ENCODE measurements at regions not wholly inside any gene's neighbourhood (a gene's known extent, or its start where the extent isn't known, plus 50 kb on each side); places are given as distances from the start of the nearest gene placed in this dataset.
"Not testable (repeated sequence)": the region's sequence is repeated elsewhere in the genome, so short reads cannot be mapped to it uniquely, and the experiment has no call there.

GRCh38 chr17:77834170-77835115 is 124.1 kb upstream of the TNRC6C start:
- DNase-seq (ENCODE audit: low read depth): peak; percentile 90
- H3K4me1 ChIP-seq (ENCODE audit: control insufficient read depth, insufficient read depth, low read length): peaks cover 35% of the 10 kb centered on the region

DNA sequence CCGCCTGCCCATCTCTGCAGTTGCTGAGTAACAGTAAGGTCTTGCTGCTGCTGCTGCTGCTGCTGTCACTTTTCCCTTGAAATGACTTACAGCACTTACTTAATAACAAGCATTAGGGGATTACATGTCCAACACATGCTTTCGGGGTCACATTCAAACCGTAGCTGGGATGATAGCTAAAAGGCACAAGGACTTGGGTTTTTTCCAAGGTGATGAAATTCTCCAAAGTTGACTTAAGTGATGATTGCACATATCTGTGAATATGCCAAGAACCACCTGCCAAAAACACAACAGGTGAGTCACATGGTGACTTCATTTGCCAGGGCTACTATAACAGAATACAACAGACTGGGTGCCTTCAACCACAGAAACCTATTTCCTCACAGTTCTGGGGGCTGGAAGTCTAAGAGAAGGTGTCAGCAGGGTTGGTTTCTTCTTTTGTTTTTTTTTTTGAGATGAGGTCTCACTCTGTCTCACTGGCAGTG is 121.9 kb upstream of the TNRC6C start:
- no peak for DNase-seq (ENCODE audit: low read depth)
- H3K4me1 ChIP-seq (ENCODE audit: control insufficient read depth, insufficient read depth, low read length): peaks cover 14% of the 10 kb centered on the region
- no peak overlapping the region for H3K9ac ChIP-seq (ENCODE audit: low read length)
- H3K36me3 ChIP-seq (ENCODE audit: control insufficient read depth, insufficient read depth, low read length, severe bottlenecking): no peaks in the 10 kb centered on the region
- H3K4me3 ChIP-seq (ENCODE audit: low read length): no peak overlapping the region
- no peaks in the 10 kb centered on the region for H3K27me3 ChIP-seq (replicated peaks; ENCODE audit: control insufficient read depth, insufficient read depth, low read length)
- no peaks in the 10 kb centered on the region for H3K9me3 ChIP-seq (ENCODE audit: control insufficient read depth, low read length)

More at GRCh38 chr17:77834170-77835115, 124.1 kb upstream of the TNRC6C start:
- no peaks in the 10 kb centered on the region for H3K9me3 ChIP-seq (ENCODE audit: control insufficient read depth, low read length)
- H3K4me3 ChIP-seq (ENCODE audit: low read length): no peak overlapping the region
- H3K9ac ChIP-seq (ENCODE audit: low read length): peak overlapping the region; percentile 72
- H3K27me3 ChIP-seq (replicated peaks; ENCODE audit: control insufficient read depth, insufficient read depth, low read length): no peaks in the 10 kb centered on the region
- H3K36me3 ChIP-seq (ENCODE audit: control insufficient read depth, insufficient read depth, low read length, severe bottlenecking): no peaks in the 10 kb centered on the region

DNA sequence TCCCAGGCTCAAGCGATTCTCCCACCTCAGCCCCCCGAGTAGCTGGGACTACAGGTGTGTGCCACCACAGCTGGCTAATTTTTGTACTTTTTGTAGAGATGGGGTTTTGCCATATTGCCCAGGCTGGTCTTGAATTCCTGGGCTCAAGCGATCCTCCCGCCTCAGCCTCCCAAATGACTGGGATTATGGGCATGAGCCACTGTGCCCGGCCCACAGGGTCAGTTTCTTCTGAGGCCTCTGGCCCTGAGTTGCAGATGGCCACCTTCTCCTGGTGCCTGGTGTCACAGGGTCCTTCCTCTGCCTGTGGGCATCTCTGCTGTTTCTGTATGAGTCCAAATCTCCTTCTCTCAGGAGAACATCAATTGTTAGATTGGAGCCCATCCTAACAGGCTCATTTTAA is 121.4 kb upstream of the TNRC6C start:
- not testable (repeated sequence) for H3K27me3 ChIP-seq (replicated peaks; ENCODE audit: control insufficient read depth, insufficient read depth, low read length); DNase-seq (ENCODE audit: low read depth); H3K9me3 ChIP-seq (ENCODE audit: control insufficient read depth, low read length); H3K36me3 ChIP-seq (ENCODE audit: control insufficient read depth, insufficient read depth, low read length, severe bottlenecking); H3K4me3 ChIP-seq (ENCODE audit: low read length); H3K9ac ChIP-seq (ENCODE audit: low read length)
- peaks cover 13% of the 10 kb centered on the region for H3K4me1 ChIP-seq (ENCODE audit: control insufficient read depth, insufficient read depth, low read length)

- Histone ChIP-seq H3K4me1 (ENCODE audit: control insufficient read depth, insufficient read depth, low read length) (peaks cover 21% of the 10 kb centered on the region), H3K4me3 (ENCODE audit: low read length) (no peak overlapping the region), H3K9me3 (ENCODE audit: control insufficient read depth, low read length) (no peaks in the 10 kb centered on the region), H3K36me3 (ENCODE audit: control insufficient read depth, insufficient read depth, low read length, severe bottlenecking) (no peaks in the 10 kb centered on the region), H3K9ac (ENCODE audit: low read length) (no peak overlapping the region), H3K27me3 (replicated peaks; ENCODE audit: control insufficient read depth, insufficient read depth, low read length) (no peaks in the 10 kb centered on the region)
- no peak for DNase-seq (ENCODE audit: low read depth)
These were observed 120.6 kb upstream of the TNRC6C start for GRCh38 chr17:77837917-77838316.

DNA sequence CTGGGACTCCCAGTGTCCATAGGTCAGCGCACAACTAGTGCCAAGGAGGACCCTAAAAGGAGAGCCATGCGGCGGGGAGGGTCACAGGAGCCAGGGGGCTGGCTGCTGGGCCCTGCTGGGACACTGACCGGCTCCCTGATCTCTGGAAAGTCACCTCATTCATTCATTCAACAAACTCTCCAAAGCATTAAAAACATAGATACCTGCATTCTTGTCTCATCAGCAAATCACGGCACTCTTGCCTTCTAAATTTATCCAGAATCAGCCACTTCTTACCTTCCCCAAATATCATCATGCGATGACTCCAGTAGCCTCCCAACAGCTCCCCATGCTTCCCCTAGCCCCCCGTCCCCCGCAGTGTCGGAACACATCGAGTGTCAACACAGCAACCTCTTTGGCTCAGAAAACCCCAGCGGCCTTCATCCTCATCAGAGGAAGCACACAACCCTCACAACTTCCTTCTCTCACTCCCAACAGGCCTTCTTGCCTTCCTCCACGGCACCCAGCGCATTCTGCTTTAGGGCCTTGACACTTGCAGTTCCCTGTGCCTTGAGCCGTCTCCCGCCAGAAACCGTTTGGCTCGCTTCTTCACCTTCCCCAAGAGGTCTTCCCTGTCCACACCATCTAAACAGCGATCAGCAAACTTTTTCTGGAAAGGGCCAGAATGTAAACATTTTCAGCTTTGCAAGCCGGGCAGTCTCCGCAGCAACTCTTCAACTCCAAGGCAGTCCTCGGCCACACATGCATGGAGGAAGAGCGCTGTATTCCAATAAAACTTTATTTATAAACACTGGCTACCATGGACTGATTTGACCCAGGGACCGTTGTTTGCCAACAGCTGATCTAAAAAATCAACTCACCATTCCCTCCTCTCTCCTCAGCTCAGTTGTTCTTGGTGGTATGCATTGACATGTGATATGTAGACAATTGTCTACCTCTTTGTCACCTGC is 119.5 kb upstream of the TNRC6C start:
- no peak overlapping the region for H3K4me3 ChIP-seq (ENCODE audit: low read length)
- no peaks in the 10 kb centered on the region for H3K9me3 ChIP-seq (ENCODE audit: control insufficient read depth, low read length)
- no peak overlapping the region for H3K9ac ChIP-seq (ENCODE audit: low read length)
- peaks cover 21% of the 10 kb centered on the region for H3K4me1 ChIP-seq (ENCODE audit: control insufficient read depth, insufficient read depth, low read length)
- DNase-seq (ENCODE audit: low read depth): no peak
- H3K36me3 ChIP-seq (ENCODE audit: control insufficient read depth, insufficient read depth, low read length, severe bottlenecking): no peaks in the 10 kb centered on the region
- H3K27me3 ChIP-seq (replicated peaks; ENCODE audit: control insufficient read depth, insufficient read depth, low read length): no peaks in the 10 kb centered on the region

GRCh38 chr17:77839698-77840512 is 118.6 kb upstream of the TNRC6C start:
- H3K27me3 ChIP-seq (replicated peaks; ENCODE audit: control insufficient read depth, insufficient read depth, low read length): no peaks in the 10 kb centered on the region
- no peak overlapping the region for H3K4me3 ChIP-seq (ENCODE audit: low read length)
- no peak overlapping the region for H3K9ac ChIP-seq (ENCODE audit: low read length)
- H3K4me1 ChIP-seq (ENCODE audit: control insufficient read depth, insufficient read depth, low read length): peaks cover 13% of the 10 kb centered on the region
- H3K36me3 ChIP-seq (ENCODE audit: control insufficient read depth, insufficient read depth, low read length, severe bottlenecking): no peaks in the 10 kb centered on the region
- no peak for DNase-seq (ENCODE audit: low read depth)
- H3K9me3 ChIP-seq (ENCODE audit: control insufficient read depth, low read length): no peaks in the 10 kb centered on the region

GRCh38 chr17:77840513-77841165 is 117.9 kb upstream of the TNRC6C start:
- H3K4me3 ChIP-seq (ENCODE audit: low read length): no peak overlapping the region
- H3K4me1 ChIP-seq (ENCODE audit: control insufficient read depth, insufficient read depth, low read length): peaks cover 10% of the 10 kb centered on the region
- no peak for DNase-seq (ENCODE audit: low read depth)
- no peak overlapping the region for H3K9ac ChIP-seq (ENCODE audit: low read length)
- no peaks in the 10 kb centered on the region for H3K9me3 ChIP-seq (ENCODE audit: control insufficient read depth, low read length)
- no peaks in the 10 kb centered on the region for H3K36me3 ChIP-seq (ENCODE audit: control insufficient read depth, insufficient read depth, low read length, severe bottlenecking)
- H3K27me3 ChIP-seq (replicated peaks; ENCODE audit: control insufficient read depth, insufficient read depth, low read length): no peaks in the 10 kb centered on the region

- no peak for DNase-seq (ENCODE audit: low read depth)
- Histone ChIP-seq H3K27me3 (replicated peaks; ENCODE audit: control insufficient read depth, insufficient read depth, low read length) (peaks cover 9% of the 10 kb centered on the region), H3K4me3 (ENCODE audit: low read length) (no peak overlapping the region), H3K9me3 (ENCODE audit: control insufficient read depth, low read length) (no peaks in the 10 kb centered on the region), H3K36me3 (ENCODE audit: control insufficient read depth, insufficient read depth, low read length, severe bottlenecking) (no peaks in the 10 kb centered on the region), H3K4me1 (ENCODE audit: control insufficient read depth, insufficient read depth, low read length) (peaks cover 10% of the 10 kb centered on the region), H3K9ac (ENCODE audit: low read length) (no peak overlapping the region)
These were observed 116.6 kb upstream of the TNRC6C start for GRCh38 chr17:77841742-77842527.

GRCh38 chr17:77842528-77843147 is 115.9 kb upstream of the TNRC6C start:
- H3K4me3 ChIP-seq (ENCODE audit: low read length): no peak overlapping the region
- no peak overlapping the region for H3K9ac ChIP-seq (ENCODE audit: low read length)
- H3K9me3 ChIP-seq (ENCODE audit: control insufficient read depth, low read length): no peaks in the 10 kb centered on the region
- H3K36me3 ChIP-seq (ENCODE audit: control insufficient read depth, insufficient read depth, low read length, severe bottlenecking): no peaks in the 10 kb centered on the region
- peak; percentile 40 for DNase-seq (ENCODE audit: low read depth)
- H3K27me3 ChIP-seq (replicated peaks; ENCODE audit: control insufficient read depth, insufficient read depth, low read length): peaks cover 13% of the 10 kb centered on the region
- peaks cover 10% of the 10 kb centered on the region for H3K4me1 ChIP-seq (ENCODE audit: control insufficient read depth, insufficient read depth, low read length)

Measured in adipocyte (in vitro differentiated cells).